Ovary (tissue), 7 donors: ENCODE measurements at regions not wholly inside any gene's neighbourhood (a gene's known extent, or its start where the extent isn't known, plus 50 kb on each side); places are given as distances from the start of the nearest gene placed in this dataset.

ENCODE experiments used
- DNase-seq, 5 donors: peaks; one replicate each; pipeline ENCODE4 v3.0.0-alpha.2; 2019 to 2020
- H3K27ac ChIP-seq, 2 donors: fragments of 200-600 bp; one replicate each; pipeline versions ENCODE4 v1.5.1 to v1.8.0; 2019 to 2022
- H3K27me3 ChIP-seq: fragments of 200-600 bp; one replicate; pipeline ENCODE4 v1.8.0; 2022
- H3K36me3 ChIP-seq: fragments of 200-600 bp; sonication (generic); one replicate; pipeline ENCODE4 v1.5.1; 2019
- H3K4me1 ChIP-seq: one replicate; pipeline ENCODE4 v1.8.1; 2013; ENCODE audit warnings: mild to moderate bottlenecking, moderate library complexity; ENCODE audit not compliant: insufficient read depth
- H3K4me3 ChIP-seq: fragments of 200-600 bp; sonication (generic); one replicate; pipeline ENCODE4 v1.5.1; 2017
- H3K9me3 ChIP-seq, 2 donors: fragments of 200-600 bp in 1 of 2; sonication (generic) in 1 of 2; one replicate each; pipeline versions ENCODE4 v1.5.1 to v1.8.1; 2013 to 2019; ENCODE audit warnings: mild to moderate bottlenecking in 1 of 2, moderate library complexity in 1 of 2
- CTCF ChIP-seq, 3 donors: fragments of 450-650 bp in 2 of 3; fragments of 200-600 bp in 1 of 3; IDR thresholded peaks; one replicate each; pipeline versions ENCODE4 v1.5.1 to v1.8.0; 2016 to 2022; ENCODE audit warnings: antibody characterized with exemption in 3 of 3, mild to moderate bottlenecking in 1 of 3
- EP300 ChIP-seq: sonication (generic); formaldehyde crosslinking; IDR thresholded peaks from one replicate; pipeline ENCODE4 v1.6.1; 2017; ENCODE audit warnings: antibody characterized with exemption
- POLR2A ChIP-seq: fragments of 450-650 bp; IDR thresholded peaks from one replicate; pipeline ENCODE4 v1.6.1; 2017; ENCODE audit warnings: antibody characterized with exemption, mild to moderate bottlenecking, moderate library complexity
- WGBS, 3 donors: extraction: QIAGEN DNeasy Blood & Tissue Kit in 1 of 3; methylation state at CpG; one replicate each; pipeline versions ENCODE4 v1.1.5 to v1.1.7; 2013 to 2017; 5-methylcytosine and 5-hydroxymethylcytosine counted together
- intact Hi-C, 4 donors: fragments of 100-400 bp; cut with DNase I; formaldehyde crosslinking; loops; one replicate each; pipeline versions ENCODE4 v1.11.0 to v1.15.1; 2022 to 2023
- donor health status: DM: no; HTN: no; CAD: no; lungs with moderate emphysema.
- donor health status: DM: no; HTN: no; CAD: no.
- donor health status: Bipolar disorder and iron deficiency.
- donor health status: DM: no; HTN: no; CAD: no.
- donor health status: DM: yes; HTN: yes; CAD: no.

GRCh38 chr5:118146824-118147223 lies 841.5 kb downstream of the DTWD2 start:
- H3K9me3 ChIP-seq: no peaks in the 10 kb centered on the region
- no peaks in the 10 kb centered on the region for H3K36me3 ChIP-seq
- no peak for DNase-seq
- H3K4me1 ChIP-seq: no peaks in the 10 kb centered on the region
- H3K4me3 ChIP-seq: no peak overlapping the region
- H3K27me3 ChIP-seq: no peaks in the 10 kb centered on the region
- WGBS, 3 donors: 77 to 89% (median 88%) methylated on average over 3 of the region's 3 CpGs
- intact Hi-C loops: no loop called here
- no peak overlapping the region for H3K27ac ChIP-seq
- TF ChIP-seq CTCF (IDR thresholded peaks at IDR 0.05): no peak
- no peak for TF ChIP-seq EP300
- TF ChIP-seq POLR2A: no peak

GRCh38 chr5:118144540-118144939 lies 843.8 kb downstream of the DTWD2 start:
- DNase-seq: no peak
- H3K27ac ChIP-seq: no peak overlapping the region
- TF ChIP-seq POLR2A (no peak), CTCF (IDR thresholded peaks at IDR 0.05) (no peak), EP300 (no peak)
- H3K27me3 ChIP-seq: no peaks in the 10 kb centered on the region
- H3K4me1 ChIP-seq: no peaks in the 10 kb centered on the region
- 34 to 61% (median 50%) methylated on average over 2 of the region's 2 CpGs for WGBS, 3 donors
- no peaks in the 10 kb centered on the region for H3K36me3 ChIP-seq
- H3K9me3 ChIP-seq: no peaks in the 10 kb centered on the region
- no peak overlapping the region for H3K4me3 ChIP-seq
- intact Hi-C loops: no loop called here

GRCh38 chr5:118139361-118139760 lies 849.0 kb downstream of the DTWD2 start:
- Histone ChIP-seq H3K4me1 (no peaks in the 10 kb centered on the region), H3K9me3 (no peaks in the 10 kb centered on the region), H3K27ac (no peak overlapping the region), H3K36me3 (no peaks in the 10 kb centered on the region), H3K27me3 (no peaks in the 10 kb centered on the region), H3K4me3 (no peak overlapping the region)
- 14 to 36% (median 17%) methylated on average over 1 of the region's 1 CpG for WGBS, 3 donors
- no peak for DNase-seq
- intact Hi-C loops: no loop called here
- TF ChIP-seq EP300 (no peak), POLR2A (no peak), CTCF (IDR thresholded peaks at IDR 0.05) (no peak)

- Histone ChIP-seq H3K4me1 (no peaks in the 10 kb centered on the region), H3K9me3 (no peaks in the 10 kb centered on the region), H3K27me3 (no peaks in the 10 kb centered on the region), H3K4me3 (no peak overlapping the region), H3K27ac (no peak overlapping the region), H3K36me3 (no peaks in the 10 kb centered on the region)
- TF ChIP-seq CTCF (IDR thresholded peaks at IDR 0.05) (no peak), EP300 (no peak), POLR2A (no peak)
- intact Hi-C loops: no loop called here
- DNase-seq: no peak
Observed at GRCh38 chr5:118126159-118126558, 862.2 kb downstream of the DTWD2 start.

- no peaks in the 10 kb centered on the region for H3K36me3 ChIP-seq
- no peaks in the 10 kb centered on the region for H3K27me3 ChIP-seq
- H3K27ac ChIP-seq: no peak overlapping the region
- no peaks in the 10 kb centered on the region for H3K4me1 ChIP-seq
- DNase-seq: no peak
- intact Hi-C loops: no loop called here
- 70 to 74% (median 73%) methylated on average over 4 of the region's 4 CpGs for WGBS, 3 donors
- TF ChIP-seq POLR2A: no peak
- TF ChIP-seq CTCF (IDR thresholded peaks at IDR 0.05): no peak
- no peak for TF ChIP-seq EP300
- no peaks in the 10 kb centered on the region for H3K9me3 ChIP-seq
- H3K4me3 ChIP-seq: no peak overlapping the region
Observed at GRCh38 chr5:118125687-118126086, 862.7 kb downstream of the DTWD2 start.
